ENCODE measurements at regions not wholly inside any gene's neighbourhood (a gene's known extent, or its start where the extent isn't known, plus 50 kb on each side); places are given as distances from the start of the nearest gene placed in this dataset.

GRCh38 chr13:30044932-30045331 lies 194.5 kb upstream of the UBL3 start:
- H3K27ac Mint-ChIP-seq = no peak overlapping the region
- ChIA-PET CTCF (interaction anchor here (1.5 kb wide), 1 partner anchor 573 kb away, joined by 3 read pairs; no protein-coding TSS in a partner anchor), POLR2A (interaction anchor here (0.6 kb wide), 1 partner anchor 188 kb away, joined by 3 read pairs; no protein-coding TSS in a partner anchor)
- ATAC-seq (no peak), DNase-seq (no peak)
- H3K4me1 Mint-ChIP-seq (ENCODE audit: low read depth) = peaks cover 17% of the 10 kb centered on the region
- intact Hi-C loops (cut with micrococcal nuclease) = no loop called here
- no peak overlapping the region for H3K4me3 Mint-ChIP-seq
- H3K36me3 Mint-ChIP-seq (ENCODE audit: low read depth) = no peaks in the 10 kb centered on the region
- no peaks in the 10 kb centered on the region for H3K9me3 Mint-ChIP-seq
- no peaks in the 10 kb centered on the region for H3K27me3 Mint-ChIP-seq
- TF ChIP-seq, protein P1, sequence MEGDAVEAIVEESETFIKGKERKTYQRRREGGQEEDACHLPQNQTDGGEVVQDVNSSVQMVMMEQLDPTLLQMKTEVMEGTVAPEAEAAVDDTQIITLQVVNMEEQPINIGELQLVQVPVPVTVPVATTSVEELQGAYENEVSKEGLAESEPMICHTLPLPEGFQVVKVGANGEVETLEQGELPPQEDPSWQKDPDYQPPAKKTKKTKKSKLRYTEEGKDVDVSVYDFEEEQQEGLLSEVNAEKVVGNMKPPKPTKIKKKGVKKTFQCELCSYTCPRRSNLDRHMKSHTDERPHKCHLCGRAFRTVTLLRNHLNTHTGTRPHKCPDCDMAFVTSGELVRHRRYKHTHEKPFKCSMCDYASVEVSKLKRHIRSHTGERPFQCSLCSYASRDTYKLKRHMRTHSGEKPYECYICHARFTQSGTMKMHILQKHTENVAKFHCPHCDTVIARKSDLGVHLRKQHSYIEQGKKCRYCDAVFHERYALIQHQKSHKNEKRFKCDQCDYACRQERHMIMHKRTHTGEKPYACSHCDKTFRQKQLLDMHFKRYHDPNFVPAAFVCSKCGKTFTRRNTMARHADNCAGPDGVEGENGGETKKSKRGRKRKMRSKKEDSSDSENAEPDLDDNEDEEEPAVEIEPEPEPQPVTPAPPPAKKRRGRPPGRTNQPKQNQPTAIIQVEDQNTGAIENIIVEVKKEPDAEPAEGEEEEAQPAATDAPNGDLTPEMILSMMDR (IDR thresholded peaks at IDR 0.05) = no peak

GRCh38 chr13:30043631-30043925 lies 193.2 kb upstream of the UBL3 start:
- ATAC-seq (no peak), DNase-seq (no peak)
- H3K4me3 Mint-ChIP-seq = no peak overlapping the region
- intact Hi-C loops (cut with micrococcal nuclease) = no loop called here
- TF ChIP-seq, protein P1 (IDR thresholded peaks at IDR 0.05) = no peak
- no peaks in the 10 kb centered on the region for H3K9me3 Mint-ChIP-seq
- H3K27me3 Mint-ChIP-seq = no peaks in the 10 kb centered on the region
- peaks cover 16% of the 10 kb centered on the region for H3K4me1 Mint-ChIP-seq (ENCODE audit: low read depth)
- no peaks in the 10 kb centered on the region for H3K36me3 Mint-ChIP-seq (ENCODE audit: low read depth)
- CTCF ChIA-PET = interaction anchor here (1.5 kb wide), 1 partner anchor 572 kb away, joined by 3 read pairs; no protein-coding TSS in a partner anchor
- POLR2A ChIA-PET = no interaction called here
- no peak overlapping the region for H3K27ac Mint-ChIP-seq

DNA sequence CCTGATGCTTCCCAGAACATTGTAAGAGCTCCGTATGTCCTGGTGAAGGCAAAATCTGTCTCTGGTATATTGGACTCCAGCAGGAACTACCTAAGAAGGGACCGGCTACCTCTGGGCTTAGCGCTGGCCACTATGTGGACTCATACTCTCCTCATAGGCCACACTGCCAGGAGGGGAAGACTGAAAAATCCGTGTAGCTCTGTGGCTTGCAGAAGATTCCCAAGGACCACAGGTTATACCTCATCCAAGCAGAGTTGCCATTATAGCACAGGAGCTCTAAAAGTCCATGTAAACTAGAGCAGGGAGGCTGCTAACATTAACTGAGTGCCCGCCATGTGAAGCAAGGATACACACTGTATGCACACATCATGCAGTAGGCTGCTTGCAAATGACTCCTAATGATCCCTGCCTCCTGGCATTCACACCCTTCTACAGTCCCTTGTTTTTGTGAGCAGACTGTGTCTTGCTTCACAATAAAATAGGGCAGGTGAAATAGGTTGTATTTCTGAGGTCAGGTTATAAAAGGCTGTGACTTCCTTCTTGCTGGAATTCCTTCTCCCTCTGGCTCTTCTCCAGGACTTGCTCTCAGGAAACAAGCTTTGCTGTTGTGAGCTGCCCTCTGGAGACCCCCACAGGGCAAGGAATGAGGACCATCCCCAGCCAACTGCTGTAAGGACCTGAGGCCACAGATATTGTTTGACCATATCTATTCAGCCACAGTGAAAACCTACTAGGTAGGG lies 192.6 kb upstream of the UBL3 start:
- TF ChIP-seq, protein P1 (IDR thresholded peaks at IDR 0.05) = no peak
- Mint-ChIP-seq H3K27me3 (no peaks in the 10 kb centered on the region), H3K4me3 (no peak overlapping the region), H3K27ac (no peak overlapping the region), H3K4me1 (ENCODE audit: low read depth) (peaks cover 14% of the 10 kb centered on the region), H3K36me3 (ENCODE audit: low read depth) (no peaks in the 10 kb centered on the region), H3K9me3 (no peaks in the 10 kb centered on the region)
- DNase-seq = no peak
- ChIA-PET CTCF (no interaction called here), POLR2A (no interaction called here)
- intact Hi-C loops (cut with micrococcal nuclease) = no loop called here
- ATAC-seq = no peak

DNA sequence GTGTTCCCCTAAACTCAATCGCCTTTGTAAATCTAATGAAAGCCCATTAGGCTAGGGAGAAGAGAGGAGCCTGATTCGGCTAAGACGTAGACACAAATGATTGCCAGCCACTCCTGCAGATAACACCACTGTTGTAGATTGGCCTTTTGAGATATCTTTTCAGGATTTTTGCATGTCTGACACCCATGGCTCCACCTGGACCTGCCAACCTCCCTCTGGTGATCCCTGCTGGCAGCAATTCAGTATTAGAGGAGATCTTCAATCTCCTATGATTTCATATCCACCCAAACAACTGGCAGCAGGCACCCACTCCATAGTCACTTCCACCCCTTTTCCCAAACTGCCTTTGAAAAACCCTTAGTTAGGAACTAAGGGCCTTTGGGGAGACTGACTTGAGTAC lies 191.9 kb upstream of the UBL3 start:
- peaks cover 3% of the 10 kb centered on the region for H3K27me3 Mint-ChIP-seq
- no peak overlapping the region for H3K27ac Mint-ChIP-seq
- peaks cover 7% of the 10 kb centered on the region for H3K4me1 Mint-ChIP-seq (ENCODE audit: low read depth)
- DNase-seq (no peak), ATAC-seq (no peak)
- H3K4me3 Mint-ChIP-seq = no peak overlapping the region
- ChIA-PET CTCF (no interaction called here), POLR2A (no interaction called here)
- TF ChIP-seq, protein P1 (IDR thresholded peaks at IDR 0.05) = no peak
- no peaks in the 10 kb centered on the region for H3K9me3 Mint-ChIP-seq
- intact Hi-C loops (cut with micrococcal nuclease) = no loop called here
- H3K36me3 Mint-ChIP-seq (ENCODE audit: low read depth) = no peaks in the 10 kb centered on the region

DNA sequence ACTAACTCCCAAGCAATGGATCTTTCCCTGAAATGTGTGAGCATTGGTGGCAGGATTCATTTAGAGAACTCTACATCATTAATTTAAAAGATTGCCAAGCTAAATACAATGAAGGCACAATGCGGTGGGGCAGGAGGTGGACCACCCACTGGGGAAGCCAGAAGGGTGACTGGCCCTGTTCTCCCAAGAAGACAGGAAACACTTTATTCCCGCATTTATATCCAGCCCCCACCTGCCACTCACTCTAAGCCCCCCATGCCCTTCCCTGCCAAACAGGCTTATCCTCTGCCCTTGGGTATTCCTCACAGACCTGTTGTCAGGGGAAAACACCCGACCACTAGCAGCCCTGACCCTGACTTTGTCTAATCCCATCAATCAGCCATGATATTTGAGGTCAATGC lies 189.1 kb upstream of the UBL3 start:
- no peaks in the 10 kb centered on the region for H3K9me3 Mint-ChIP-seq
- intact Hi-C loops (cut with micrococcal nuclease) = no loop called here
- DNase-seq (no peak), ATAC-seq (no peak)
- CTCF ChIA-PET = no interaction called here
- H3K4me3 Mint-ChIP-seq = no peak overlapping the region
- no peaks in the 10 kb centered on the region for H3K4me1 Mint-ChIP-seq (ENCODE audit: low read depth)
- POLR2A ChIA-PET = no interaction called here
- H3K27ac Mint-ChIP-seq = no peak overlapping the region
- peaks cover 4% of the 10 kb centered on the region for H3K27me3 Mint-ChIP-seq
- TF ChIP-seq, protein P1 (IDR thresholded peaks at IDR 0.05) = no peak
- no peaks in the 10 kb centered on the region for H3K36me3 Mint-ChIP-seq (ENCODE audit: low read depth)

Data from activated CD8-positive, alpha-beta T cell treated with anti-CD3 and anti-CD28 coated beads for 36 hours (primary cell).